KOPT-K1 (cell line): ENCODE measurements at regions not wholly inside any gene's neighbourhood (a gene's known extent, or its start where the extent isn't known, plus 50 kb on each side); places are given as distances from the start of the nearest gene placed in this dataset.

ENCODE experiments used
- H3K27ac ChIP-seq: fragments of 200-600 bp; sonication (generic); 2 replicates; pipeline ENCODE4 v1.5.1; 2016; ENCODE audit warnings: antibody characterized with exemption, mild to moderate bottlenecking, low read depth, low read length; ENCODE audit not compliant: poor library complexity, severe bottlenecking
- H3K36me3 ChIP-seq: fragments of 200-600 bp; sonication (generic); 2 replicates; pipeline ENCODE4 v1.5.1; 2017; ENCODE audit warnings: antibody characterized with exemption, mild to moderate bottlenecking, low read length, moderate library complexity; ENCODE audit not compliant: insufficient read depth
- H3K9me3 ChIP-seq: fragments of 200-600 bp; sonication (generic); 2 replicates; pipeline ENCODE4 v1.5.1; 2017; ENCODE audit warnings: antibody characterized with exemption, low read length, mild to moderate bottlenecking; ENCODE audit not compliant: insufficient read depth, poor library complexity, severe bottlenecking

DNA sequence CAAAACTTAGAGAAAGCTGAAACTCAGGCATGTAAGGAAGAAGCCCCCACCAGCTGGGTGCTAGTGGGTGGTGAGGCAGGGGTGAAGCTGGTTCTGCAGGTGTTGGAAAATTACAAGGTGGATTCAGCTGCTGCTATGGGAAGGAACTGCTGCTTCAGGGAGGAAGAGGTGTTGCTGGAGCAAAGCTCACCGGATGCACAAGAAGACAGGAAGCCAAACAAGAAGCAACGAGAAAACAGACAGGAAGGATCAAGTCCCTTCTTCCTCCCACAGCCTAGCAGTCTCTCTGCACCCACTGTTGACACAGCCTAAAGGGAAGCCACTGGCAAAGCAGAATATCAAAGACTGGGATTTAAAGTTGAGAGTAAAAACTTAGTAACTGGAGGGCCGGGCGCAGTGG is 100.2 kb upstream of the JADE1 start:
- Histone ChIP-seq H3K36me3 (no peaks in the 10 kb centered on the region), H3K27ac (no peak overlapping the region), H3K9me3 (no peaks in the 10 kb centered on the region)

GRCh38 chr4:128707864-128708263 is 101.6 kb upstream of the JADE1 start:
- no peak overlapping the region for H3K27ac ChIP-seq
- H3K36me3 ChIP-seq: no peaks in the 10 kb centered on the region
- H3K9me3 ChIP-seq: no peaks in the 10 kb centered on the region

DNA sequence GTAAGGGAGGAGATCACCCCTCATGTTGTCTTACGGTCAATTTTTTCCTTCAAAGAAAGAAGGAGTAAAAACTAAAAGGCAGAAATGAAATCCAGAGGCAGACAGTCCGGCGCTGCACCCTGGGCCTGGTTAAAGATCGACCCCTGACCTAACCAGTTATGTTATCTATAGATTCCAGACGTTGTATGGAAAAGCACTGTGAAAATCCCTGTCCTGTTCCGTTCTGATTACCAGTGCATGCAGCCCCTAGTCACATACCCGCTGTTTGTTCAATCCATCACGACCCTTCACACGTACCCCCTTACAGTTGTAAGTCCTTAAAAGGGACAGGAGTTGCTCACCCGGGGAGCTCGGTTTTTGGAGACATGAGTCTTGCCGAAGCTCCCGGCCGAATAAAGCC is 105.6 kb upstream of the JADE1 start:
- H3K9me3 ChIP-seq: no peaks in the 10 kb centered on the region
- no peaks in the 10 kb centered on the region for H3K36me3 ChIP-seq
- no peak overlapping the region for H3K27ac ChIP-seq

- Histone ChIP-seq H3K9me3 (no peaks in the 10 kb centered on the region), H3K27ac (no peak overlapping the region), H3K36me3 (no peaks in the 10 kb centered on the region)
These were observed 108.7 kb upstream of the JADE1 start for GRCh38 chr4:128700659-128701350.

DNA sequence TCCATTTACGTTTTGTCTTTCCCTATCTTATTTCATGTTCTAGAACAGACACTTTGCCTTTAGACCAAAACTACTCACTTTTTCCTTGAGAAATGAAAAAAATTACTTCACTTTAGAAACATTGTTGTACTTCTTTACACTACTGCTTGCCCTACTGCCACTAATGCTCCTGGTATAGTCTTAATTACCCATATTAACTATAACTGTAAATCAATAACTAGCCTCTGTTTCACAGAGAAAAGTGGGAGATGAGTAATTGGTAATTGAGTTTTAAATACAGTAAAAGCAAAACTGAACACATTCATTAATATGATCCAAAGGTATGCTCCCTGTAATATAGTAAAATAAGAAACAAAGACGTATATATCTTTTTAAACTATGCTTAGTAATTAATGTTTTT is 111.1 kb upstream of the JADE1 start:
- no peaks in the 10 kb centered on the region for H3K36me3 ChIP-seq
- no peak overlapping the region for H3K27ac ChIP-seq
- no peaks in the 10 kb centered on the region for H3K9me3 ChIP-seq

DNA sequence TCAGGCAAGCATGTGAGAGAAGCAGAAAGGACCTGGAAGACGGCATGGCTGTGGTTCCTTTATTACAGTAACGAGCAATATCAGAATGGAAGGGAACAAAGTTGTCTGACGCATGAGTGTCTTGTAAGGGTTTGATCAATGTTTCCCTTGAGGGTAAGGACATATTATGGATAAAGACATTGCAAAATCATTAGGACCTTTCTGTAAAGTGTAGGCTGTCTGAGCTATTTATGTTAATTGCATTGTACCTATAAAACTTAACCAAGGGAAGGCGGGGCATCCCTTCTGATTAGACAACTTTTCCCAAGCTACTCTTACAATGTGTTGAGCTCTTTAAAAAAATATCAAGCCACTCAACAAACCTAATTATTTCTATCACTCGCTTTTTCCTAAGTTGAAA is 112.2 kb upstream of the JADE1 start:
- no peak overlapping the region for H3K27ac ChIP-seq
- no peaks in the 10 kb centered on the region for H3K36me3 ChIP-seq
- H3K9me3 ChIP-seq: no peaks in the 10 kb centered on the region

- Histone ChIP-seq H3K36me3 (no peaks in the 10 kb centered on the region), H3K9me3 (no peaks in the 10 kb centered on the region), H3K27ac (no peak overlapping the region)
These were observed 119.5 kb upstream of the JADE1 start for GRCh38 chr4:128690011-128690410.

- no peaks in the 10 kb centered on the region for H3K9me3 ChIP-seq
- H3K27ac ChIP-seq: no peak overlapping the region
- H3K36me3 ChIP-seq: no peaks in the 10 kb centered on the region
These were observed 120.6 kb upstream of the JADE1 start for GRCh38 chr4:128688846-128689437.

DNA sequence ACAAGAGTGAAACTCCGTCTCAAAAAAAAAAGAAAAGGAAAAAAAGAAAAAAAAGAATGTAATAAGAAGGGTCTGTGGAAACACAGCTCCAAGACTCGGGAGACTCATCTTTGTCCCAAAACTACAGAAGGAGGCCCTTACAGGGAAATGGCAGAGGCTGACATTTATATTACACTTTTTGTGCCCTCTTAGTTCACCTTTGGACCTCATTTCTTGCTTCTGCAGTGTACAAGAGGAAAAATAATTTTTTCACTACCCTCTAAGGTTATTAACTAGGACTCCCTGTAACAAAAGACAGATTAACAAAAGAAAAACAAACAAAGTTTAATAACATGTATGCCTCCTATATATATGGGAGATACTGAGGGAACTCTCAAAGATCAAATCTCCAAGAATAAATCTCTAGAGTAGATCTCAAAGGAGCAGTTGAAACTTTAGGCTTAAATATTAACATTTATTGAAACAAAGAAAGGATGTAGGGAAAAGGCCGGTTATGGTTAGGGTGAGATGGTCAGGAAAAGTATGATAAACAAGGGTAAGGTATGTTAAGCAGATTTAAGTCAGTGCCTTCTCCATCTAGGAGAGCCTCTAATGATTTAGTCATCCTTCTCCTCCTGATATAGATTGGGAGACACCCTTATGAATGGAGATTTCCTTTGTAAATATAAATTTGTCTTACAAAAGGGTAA is 121.3 kb upstream of the JADE1 start:
- no peak overlapping the region for H3K27ac ChIP-seq
- H3K36me3 ChIP-seq: no peaks in the 10 kb centered on the region
- H3K9me3 ChIP-seq: no peaks in the 10 kb centered on the region

- Histone ChIP-seq H3K27ac (no peak overlapping the region), H3K9me3 (no peaks in the 10 kb centered on the region), H3K36me3 (no peaks in the 10 kb centered on the region)
These were observed 122.7 kb upstream of the JADE1 start for GRCh38 chr4:128686810-128687209.

DNA sequence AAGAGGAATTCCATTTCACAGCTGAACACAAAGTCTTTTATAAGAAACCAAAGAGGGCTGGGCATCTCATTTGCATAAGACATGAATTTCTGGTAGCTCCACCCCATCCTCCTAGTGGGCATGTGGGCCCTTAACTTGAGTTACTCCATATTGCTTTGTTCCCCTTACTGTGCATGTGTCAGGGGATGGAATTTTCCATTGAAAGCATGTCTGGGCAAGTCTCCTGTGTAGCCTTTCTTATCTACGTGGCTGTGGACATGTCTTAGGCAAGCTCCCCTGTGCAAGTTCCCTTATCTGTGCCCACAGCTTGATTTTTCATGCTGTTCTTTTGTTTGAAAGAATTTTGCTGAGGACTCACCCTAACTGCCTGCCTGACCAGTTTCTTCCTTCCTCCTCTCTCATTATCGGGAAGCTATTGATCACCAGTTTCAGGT is 123.5 kb upstream of the JADE1 start:
- no peaks in the 10 kb centered on the region for H3K9me3 ChIP-seq
- no peak overlapping the region for H3K27ac ChIP-seq
- no peaks in the 10 kb centered on the region for H3K36me3 ChIP-seq

DNA sequence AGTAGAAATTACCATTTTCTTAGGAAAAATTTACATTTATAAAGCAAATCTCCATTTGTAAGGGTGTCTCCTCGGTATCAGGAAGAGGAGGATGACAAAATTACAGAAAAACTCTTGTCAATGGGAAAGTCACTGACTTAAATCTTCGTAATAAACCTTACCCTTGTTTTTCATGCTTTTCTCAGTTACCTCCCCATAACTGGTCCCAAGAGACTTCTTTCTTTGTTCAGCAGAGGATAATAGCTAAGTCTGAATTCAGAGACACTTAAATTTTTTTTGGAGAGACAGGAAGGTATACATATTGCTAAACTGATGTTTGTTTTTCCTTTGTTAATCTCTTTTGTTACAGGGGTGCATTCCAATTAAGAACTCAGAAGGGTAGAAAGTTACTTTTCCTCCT is 125.5 kb upstream of the JADE1 start:
- Histone ChIP-seq H3K36me3 (no peaks in the 10 kb centered on the region), H3K9me3 (no peaks in the 10 kb centered on the region), H3K27ac (no peak overlapping the region)

DNA sequence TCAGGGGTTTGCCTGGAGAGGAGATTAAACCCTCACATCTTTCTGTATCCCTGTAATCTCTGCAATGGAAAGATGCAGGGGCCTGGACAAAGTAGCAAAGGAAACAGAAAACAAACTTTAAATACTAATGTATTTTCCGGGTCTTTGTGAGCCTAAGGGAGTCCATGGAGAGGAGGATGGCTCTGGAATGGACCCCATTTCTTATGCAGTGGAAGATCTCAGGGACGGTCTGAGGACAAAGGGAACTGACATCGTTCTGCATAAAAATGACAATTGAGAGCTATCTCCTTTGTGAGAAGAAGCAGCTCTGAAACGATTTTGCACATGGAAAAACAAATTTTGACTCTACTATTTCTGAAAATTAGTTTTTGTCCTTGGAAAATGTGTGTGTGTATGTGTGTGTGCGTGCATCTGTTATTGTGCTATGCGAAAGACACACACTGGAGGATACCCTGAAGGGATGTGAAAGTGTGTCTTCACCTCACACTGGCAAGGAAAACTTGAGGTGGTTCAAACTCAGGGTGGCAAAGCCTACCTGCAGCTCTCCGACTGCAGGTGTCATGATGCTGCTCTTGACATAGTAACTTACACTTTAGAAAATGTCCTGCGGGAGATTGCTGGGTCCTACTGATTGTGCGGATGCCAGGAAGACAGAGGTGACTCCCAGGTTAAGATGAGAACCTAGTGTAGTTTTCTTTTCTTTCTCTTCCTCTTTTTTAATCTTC is 126.4 kb upstream of the JADE1 start:
- H3K9me3 ChIP-seq: no peaks in the 10 kb centered on the region
- H3K27ac ChIP-seq: no peak overlapping the region
- no peaks in the 10 kb centered on the region for H3K36me3 ChIP-seq

DNA sequence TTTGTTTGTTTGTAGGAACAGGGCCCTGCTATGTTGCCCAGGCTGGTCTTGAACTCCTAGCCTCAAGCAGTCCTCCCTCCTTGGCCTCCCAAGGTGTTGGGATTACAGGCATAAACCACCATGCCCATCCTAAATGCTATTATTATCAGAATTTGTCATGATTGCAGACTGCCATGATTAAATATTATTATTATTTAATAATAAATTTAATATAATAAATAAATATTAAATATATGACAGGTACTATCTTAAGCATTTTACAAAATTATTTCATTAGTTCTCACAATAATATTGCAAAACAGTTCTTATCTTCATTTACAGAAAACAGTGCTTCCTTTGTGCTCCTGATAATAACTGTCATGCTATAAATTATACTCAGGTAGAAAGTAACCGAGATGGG is 133.4 kb upstream of the JADE1 start:
- no peaks in the 10 kb centered on the region for H3K9me3 ChIP-seq
- no peaks in the 10 kb centered on the region for H3K36me3 ChIP-seq
- no peak overlapping the region for H3K27ac ChIP-seq

DNA sequence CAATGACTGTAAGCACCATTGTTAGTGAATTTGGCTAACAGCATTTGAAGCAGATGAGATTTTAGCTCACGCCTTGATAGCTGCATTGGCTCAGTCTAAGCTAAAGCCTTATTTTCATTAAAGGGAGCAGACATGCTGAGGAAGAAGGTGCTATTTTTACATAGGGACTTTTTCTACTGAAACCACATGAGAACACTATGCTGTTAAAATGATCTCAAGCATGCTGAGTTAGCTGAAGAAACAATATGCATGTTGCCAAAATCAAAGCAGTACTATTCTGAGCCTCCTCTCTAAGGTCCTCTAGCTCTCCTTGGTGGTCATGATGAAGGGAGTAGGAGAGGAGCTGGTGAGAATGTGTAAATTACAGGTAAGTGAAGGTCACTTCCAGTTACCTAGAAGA is 134.4 kb upstream of the JADE1 start:
- H3K9me3 ChIP-seq: no peaks in the 10 kb centered on the region
- no peaks in the 10 kb centered on the region for H3K36me3 ChIP-seq
- no peak overlapping the region for H3K27ac ChIP-seq
